HFFc6 (cell line): ENCODE measurements at regions not wholly inside any gene's neighbourhood (a gene's known extent, or its start where the extent isn't known, plus 50 kb on each side); places are given as distances from the start of the nearest gene placed in this dataset.

ENCODE experiments used
- DNase-seq: peaks from one replicate; pipeline ENCODE4 v3.0.0-alpha.2; 2018
- H3K27ac Mint-ChIP-seq: 2 replicates; pipeline ENCODE4 v1.8.0; 2020; ENCODE audit warnings: mild to moderate bottlenecking, mixed read lengths
- H3K27me3 Mint-ChIP-seq: 2 replicates; pipeline ENCODE4 v1.8.0; 2021; ENCODE audit warnings: mild to moderate bottlenecking, moderate library complexity, mixed read lengths; ENCODE audit not compliant: insufficient read depth
- H3K36me3 Mint-ChIP-seq: 2 replicates; pipeline ENCODE4 v1.8.0; 2021; ENCODE audit warnings: low read depth, mixed read lengths
- H3K4me1 Mint-ChIP-seq: 2 replicates; pipeline ENCODE4 v1.8.0; 2020; ENCODE audit warnings: low read depth, mixed read lengths
- H3K4me3 Mint-ChIP-seq: 2 replicates; pipeline ENCODE4 v1.8.0; 2020; ENCODE audit warnings: mild to moderate bottlenecking, moderate library complexity, mixed read lengths
- H3K9me3 Mint-ChIP-seq: 2 replicates; pipeline ENCODE4 v1.8.0; 2020; ENCODE audit warnings: mild to moderate bottlenecking, mixed read lengths
- CTCF ChIP-seq: fragments of 200-600 bp; sonication (generic); IDR thresholded peaks from 2 replicates; pipeline ENCODE4 v1.5.0; 2021; ENCODE audit warnings: antibody characterized with exemption, mild to moderate bottlenecking

- no peak overlapping the region for H3K4me3 Mint-ChIP-seq
- H3K27me3 Mint-ChIP-seq: peaks cover 9% of the 10 kb centered on the region
- no peaks in the 10 kb centered on the region for H3K36me3 Mint-ChIP-seq
- H3K4me1 Mint-ChIP-seq: no peaks in the 10 kb centered on the region
- peaks cover 7% of the 10 kb centered on the region; the same call in 1 of the 2 replicates for H3K9me3 Mint-ChIP-seq
- TF ChIP-seq CTCF: no peak
- H3K27ac Mint-ChIP-seq: no peak overlapping the region
- no peak for DNase-seq
Observed at GRCh38 chr1:36689992-36690391, 207.3 kb upstream of the CSF3R start.

GRCh38 chr1:36687312-36687711 is 204.6 kb upstream of the CSF3R start:
- Mint-ChIP-seq H3K4me3 (no peak overlapping the region), H3K27ac (no peak overlapping the region), H3K27me3 (0 out of 2 replicates have a peak, but pooled peaks cover 2% of the 10 kb centered on the region), H3K36me3 (no peaks in the 10 kb centered on the region), H3K4me1 (no peaks in the 10 kb centered on the region), H3K9me3 (peaks cover 7% of the 10 kb centered on the region; the same call in 1 of the 2 replicates)
- no peak for DNase-seq
- TF ChIP-seq CTCF: no peak

GRCh38 chr1:36675931-36676562 is 193.3 kb upstream of the CSF3R start:
- Mint-ChIP-seq H3K27me3 (peaks cover 2% of the 10 kb centered on the region; the same call in 1 of the 2 replicates), H3K27ac (no peak overlapping the region), H3K4me3 (no peak overlapping the region), H3K4me1 (no peaks in the 10 kb centered on the region), H3K36me3 (no peaks in the 10 kb centered on the region), H3K9me3 (peaks cover 5% of the 10 kb centered on the region; the same call in 1 of the 2 replicates)
- TF ChIP-seq CTCF: no peak
- DNase-seq: no peak

GRCh38 chr1:36675106-36675505 is 192.4 kb upstream of the CSF3R start:
- no peak overlapping the region for H3K4me3 Mint-ChIP-seq
- H3K4me1 Mint-ChIP-seq: no peaks in the 10 kb centered on the region
- no peak for TF ChIP-seq CTCF

GRCh38 chr1:36673202-36673601 is 190.5 kb upstream of the CSF3R start:
- Mint-ChIP-seq H3K4me3 (no peak overlapping the region), H3K4me1 (no peaks in the 10 kb centered on the region), H3K36me3 (no peaks in the 10 kb centered on the region), H3K27me3 (peaks cover 3% of the 10 kb centered on the region), H3K27ac (no peak overlapping the region), H3K9me3 (peaks cover 10% of the 10 kb centered on the region)
- no peak for TF ChIP-seq CTCF
- no peak for DNase-seq

More at GRCh38 chr1:36675106-36675505, 192.4 kb upstream of the CSF3R start:
- no peaks in the 10 kb centered on the region for H3K36me3 Mint-ChIP-seq
- DNase-seq: no peak
- H3K27me3 Mint-ChIP-seq: peaks cover 2% of the 10 kb centered on the region
- H3K9me3 Mint-ChIP-seq: peaks cover 7% of the 10 kb centered on the region
- H3K27ac Mint-ChIP-seq: no peak overlapping the region
